ENCODE measurements at regions not wholly inside any gene's neighbourhood (a gene's known extent, or its start where the extent isn't known, plus 50 kb on each side); places are given as distances from the start of the nearest gene placed in this dataset.
A peak's percentile ranks its signal among the peaks of the same experiment; 100 is the strongest.

DNA sequence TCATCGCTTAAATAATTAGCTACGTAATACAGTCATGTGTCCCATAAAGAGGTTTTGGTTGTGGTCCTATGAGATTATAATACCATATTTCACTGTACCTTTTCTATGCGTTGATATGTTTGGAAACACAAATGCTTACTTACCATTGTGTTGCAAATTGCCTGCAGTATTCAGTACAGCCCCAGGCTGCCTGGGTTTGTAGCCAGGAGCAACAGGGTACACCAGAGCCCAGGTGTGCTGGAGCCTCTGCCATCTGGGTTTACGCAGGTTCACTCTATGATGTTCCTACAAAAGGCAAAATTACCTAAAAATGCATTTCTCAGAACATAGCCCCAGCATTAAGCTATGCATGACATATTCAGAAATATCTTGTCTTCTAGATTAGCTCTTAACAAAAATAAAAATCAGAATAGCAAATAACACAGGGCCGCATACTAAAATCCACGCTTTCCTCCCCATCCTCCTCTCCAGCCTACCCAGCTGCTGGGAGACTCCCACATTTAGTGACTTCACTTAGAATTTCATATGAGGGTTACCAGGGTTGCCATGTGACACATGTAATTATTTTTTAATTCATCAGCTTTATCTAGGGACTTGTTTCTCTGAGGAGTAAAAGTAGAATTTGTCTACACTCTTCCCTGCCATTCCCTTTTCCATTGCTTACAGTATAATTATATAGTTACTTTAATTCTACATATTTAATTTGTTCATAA lies 559.0 kb upstream of the ADARB2 start:
- DNase-seq = no peak

DNA sequence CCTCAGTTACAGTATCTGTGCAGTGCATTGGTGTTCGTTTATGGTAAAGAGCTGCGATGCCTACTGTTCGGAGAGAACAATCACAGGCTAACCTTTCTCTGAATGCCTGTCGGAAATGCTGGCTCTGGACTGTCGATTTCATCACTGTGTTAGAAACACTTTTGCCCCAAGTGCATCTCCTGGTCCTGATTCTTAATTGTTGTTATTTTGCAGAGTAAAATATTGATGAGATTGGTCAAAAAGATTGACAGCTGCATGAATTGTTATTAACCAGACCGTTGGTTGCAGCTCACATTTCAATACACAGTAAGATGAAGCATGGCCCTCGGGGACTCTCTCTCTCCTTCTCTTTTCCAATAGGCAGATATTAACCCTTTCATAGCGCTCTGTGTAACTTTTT lies 557.4 kb upstream of the ADARB2 start:
- no peak for DNase-seq

- no peak for DNase-seq
These were observed 546.7 kb upstream of the ADARB2 start for GRCh38 chr10:2284071-2284470.

- DNase-seq = no peak
These were observed 544.9 kb upstream of the ADARB2 start for GRCh38 chr10:2282202-2282601.

DNA sequence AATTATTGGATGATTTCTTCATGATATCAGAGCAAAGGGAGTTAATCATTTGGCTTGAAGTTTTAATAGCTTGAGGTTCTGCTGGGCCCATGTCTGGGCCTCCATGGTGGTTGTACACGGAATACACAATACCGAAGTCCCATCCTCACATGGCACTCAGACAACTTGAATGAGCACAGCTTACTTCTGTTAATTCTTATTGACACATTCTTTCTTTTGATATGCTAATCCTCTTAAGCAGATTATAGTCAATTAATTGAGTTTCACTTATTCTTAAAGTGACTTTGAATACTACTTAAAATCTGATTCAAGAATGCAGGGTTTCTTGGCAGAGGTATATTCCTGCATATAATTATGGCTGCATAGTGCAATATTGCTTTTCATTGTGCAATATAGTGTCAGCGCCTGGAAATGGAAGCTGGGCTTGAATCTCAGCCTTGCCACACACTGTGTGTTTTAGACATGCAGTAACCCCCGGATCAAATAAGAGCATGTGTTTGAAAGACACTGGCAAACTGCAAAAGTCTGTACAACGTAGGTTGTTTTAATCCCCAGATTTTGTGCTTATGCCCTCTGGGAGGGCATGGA lies 543.5 kb upstream of the ADARB2 start:
- no peak for DNase-seq

DNA sequence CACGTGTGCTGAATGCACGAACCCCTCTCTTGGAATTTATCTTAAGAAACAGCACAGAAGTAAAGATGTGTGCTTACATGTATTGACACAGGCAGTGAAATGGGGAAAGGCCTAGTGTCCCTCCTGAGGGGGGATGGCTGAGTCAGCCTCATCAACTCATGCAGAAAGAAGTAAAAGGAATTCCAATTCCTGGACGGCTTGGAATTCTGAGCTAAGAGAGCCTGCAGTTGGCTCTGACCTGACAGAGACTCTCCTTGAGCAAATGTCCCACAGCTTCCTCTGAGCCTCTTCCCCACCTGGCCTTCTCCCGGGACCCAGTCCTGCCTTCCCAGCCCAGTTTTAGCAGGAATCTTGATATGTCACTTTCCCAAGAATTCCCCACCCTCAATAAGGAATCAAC lies 542.4 kb upstream of the ADARB2 start:
- DNase-seq = no peak

DNA sequence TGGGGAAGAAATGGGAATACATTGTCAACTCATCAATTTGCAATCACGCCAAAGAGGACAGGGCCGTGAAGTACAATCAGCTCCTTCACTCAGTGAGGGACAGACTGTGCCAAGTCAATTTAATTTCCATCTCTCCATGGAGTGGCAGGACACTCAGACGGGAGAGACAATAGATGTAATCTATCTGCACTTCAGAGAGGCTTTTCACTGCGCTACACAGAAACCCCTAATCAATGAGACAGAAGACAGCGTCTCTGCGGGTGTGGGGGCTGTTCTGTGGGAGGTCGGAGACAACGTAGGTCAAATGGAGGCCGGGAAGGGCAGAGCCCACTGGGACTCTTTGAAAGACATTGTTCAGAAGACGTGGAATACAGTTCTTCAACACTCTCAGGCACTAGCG lies 541.0 kb upstream of the ADARB2 start:
- DNase-seq = no peak

DNA sequence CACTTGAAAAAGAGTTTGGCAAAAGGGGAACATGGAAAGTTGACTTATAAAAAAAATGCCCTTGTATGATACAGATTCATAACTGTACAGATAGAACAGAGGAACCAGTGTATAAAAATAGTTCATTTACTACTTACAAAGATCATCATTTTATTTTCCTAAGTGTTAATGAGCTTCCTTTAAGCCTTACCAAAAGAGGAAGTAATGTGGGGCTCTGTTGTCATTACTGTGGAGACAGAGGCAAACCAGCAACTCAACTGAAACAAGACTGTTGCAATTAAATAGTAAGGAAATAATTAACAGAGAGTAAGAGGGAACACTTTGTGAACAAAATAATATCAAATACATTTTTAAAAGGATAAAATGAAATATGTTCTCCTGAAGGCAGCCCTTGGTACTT lies 526.2 kb upstream of the ADARB2 start:
- DNase-seq = peak; percentile 25

DNA sequence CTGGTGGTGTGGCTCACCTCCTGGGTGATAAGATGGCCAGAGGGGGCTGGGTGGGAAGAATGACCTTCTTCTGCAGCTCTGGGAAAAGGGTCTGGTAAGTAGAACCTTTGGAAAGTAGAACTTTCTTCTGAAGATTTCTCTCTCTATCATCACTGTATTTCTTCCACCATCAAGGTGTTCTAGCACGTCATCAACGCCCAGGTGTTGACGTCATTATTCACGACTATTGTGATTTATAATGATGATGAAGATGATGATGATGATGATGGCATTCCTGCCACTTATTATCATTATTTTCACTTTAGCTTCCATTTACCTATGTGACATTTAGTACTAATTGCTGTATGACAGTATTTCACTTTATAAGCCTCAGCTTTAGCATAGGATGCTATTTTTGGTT lies 525.6 kb upstream of the ADARB2 start:
- DNase-seq = no peak

DNA sequence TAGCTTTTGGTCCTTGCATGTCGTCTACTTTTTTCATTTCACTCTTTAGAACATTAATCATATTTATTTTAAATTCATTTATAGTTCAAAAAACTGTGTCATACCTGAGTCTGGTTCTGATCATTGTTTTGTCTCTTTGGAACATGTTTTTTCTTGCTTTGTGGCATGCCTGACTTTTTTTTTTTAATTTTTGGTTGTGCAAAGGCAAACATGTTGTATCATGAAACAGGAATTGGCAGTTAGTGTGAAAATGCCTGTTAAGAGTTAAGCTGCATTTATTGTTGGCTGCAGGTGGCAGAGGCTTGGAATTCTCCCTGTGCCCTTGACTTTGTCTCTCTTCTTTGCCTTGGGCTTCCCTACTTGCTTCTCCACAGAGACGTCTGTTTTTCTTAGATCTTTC lies 525.0 kb upstream of the ADARB2 start:
- DNase-seq = no peak

GRCh38 chr10:2256241-2256640 lies 518.9 kb upstream of the ADARB2 start:
- no peak for DNase-seq

GRCh38 chr10:2252096-2252495 lies 514.8 kb upstream of the ADARB2 start:
- DNase-seq = no peak

DNA sequence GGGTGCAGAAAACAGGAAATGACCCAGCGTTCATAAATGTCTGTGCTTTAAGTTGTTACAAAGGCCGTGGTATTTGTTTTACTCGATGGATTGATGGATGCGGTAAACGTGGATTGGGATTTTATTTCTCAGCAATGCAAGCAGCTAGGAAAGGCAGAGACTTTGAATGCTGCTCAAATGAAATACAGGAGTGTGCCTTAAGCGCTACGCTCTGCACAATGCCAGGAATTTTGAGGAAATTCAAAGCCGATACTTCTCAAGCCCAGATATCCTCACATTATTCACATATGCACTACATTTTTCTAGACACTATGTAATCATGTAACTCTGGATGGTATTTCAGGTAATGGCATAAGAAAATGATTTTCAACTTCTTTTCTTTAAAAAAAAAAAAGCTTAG lies 514.3 kb upstream of the ADARB2 start:
- DNase-seq = no peak

- no peak for DNase-seq
These were observed 509.4 kb upstream of the ADARB2 start for GRCh38 chr10:2246747-2247146.

DNA sequence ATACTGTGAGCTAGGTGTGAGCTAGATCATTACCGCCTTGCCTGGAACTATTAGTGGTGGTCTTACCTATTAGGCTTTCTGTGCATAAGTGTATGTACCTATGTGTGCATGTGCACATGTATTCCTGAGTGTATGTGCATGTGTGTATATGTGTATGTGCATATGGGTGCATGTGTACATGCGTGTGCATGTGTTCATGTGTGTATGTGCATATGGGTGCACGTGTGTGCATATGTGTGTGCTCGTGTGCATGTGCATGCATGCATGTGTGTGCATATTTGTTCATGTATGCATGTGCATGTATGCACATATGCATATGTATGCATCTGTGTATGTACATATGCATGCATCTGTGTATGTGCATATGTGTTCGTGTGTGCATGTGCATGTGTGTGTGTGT lies 508.3 kb upstream of the ADARB2 start:
- no peak for DNase-seq

GRCh38 chr10:2244471-2244870 lies 507.1 kb upstream of the ADARB2 start:
- no peak for DNase-seq

DNA sequence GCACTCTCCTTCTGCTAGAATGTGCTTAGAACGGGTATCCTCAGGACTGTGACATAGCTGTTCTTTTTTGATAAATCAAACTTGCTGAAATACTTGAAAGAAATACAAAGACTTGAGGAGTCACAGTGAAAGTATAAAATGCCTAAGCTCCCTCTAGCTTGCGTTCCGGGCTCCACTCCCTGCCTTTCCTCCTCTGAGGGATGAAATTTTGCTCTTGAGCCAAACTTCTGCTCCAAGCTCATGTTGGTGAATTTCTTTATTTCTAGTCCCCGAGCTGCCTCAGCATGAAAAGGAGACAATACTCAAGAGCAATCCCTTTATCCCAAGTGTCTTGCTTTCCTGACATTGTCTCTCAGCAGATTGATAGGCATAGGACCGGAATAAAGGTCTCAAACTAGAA lies 499.6 kb upstream of the ADARB2 start:
- no peak for DNase-seq

DNA sequence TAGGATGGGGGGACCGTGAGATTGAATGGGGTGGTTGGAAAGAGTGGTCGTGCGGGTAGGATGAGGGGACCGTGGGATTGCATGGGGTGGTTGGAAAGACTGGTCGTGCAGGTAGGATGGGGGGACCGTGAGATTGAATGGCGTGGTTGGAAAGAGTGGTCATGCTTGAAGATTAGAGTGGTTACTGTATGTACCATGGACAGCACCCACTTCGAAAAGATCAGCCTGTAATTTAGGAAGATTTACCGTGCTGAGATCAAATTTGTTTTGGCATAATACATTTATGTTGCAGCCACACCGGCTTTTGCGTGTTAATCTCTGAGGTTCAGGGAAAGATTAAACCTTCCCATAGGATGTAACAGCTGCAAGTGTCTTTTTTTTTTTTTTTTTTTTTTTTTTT lies 495.2 kb upstream of the ADARB2 start:
- no peak for DNase-seq

- no peak for DNase-seq
These were observed 493.2 kb upstream of the ADARB2 start for GRCh38 chr10:2230478-2230877.

DNA sequence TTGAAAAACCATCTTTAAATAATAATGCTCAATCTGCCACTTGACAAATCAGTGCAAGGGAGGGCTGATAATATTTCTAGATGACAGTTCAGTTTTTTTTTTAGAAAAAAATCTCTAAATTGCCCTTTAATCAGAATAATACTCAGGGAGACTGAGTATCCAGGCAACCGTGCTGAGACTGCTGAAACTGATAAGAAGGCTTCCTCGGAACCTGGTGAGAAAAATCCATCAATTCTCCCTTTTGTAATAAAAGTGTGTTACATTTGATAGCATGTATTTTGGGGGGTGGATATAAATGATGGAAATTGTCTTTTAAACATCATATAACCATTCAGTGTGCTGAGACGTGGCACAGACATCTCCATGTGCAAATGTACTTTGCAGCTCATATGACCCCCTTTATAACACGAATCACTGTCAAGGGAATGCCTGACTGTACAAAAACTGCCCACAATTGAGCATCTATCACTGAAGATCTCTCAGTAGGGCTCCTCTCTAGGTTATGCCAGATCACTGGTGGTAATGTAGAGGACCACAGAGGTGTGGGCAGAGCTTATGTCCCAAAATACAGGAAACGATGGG lies 491.1 kb upstream of the ADARB2 start:
- no peak for DNase-seq

- DNase-seq = no peak
These were observed 488.3 kb upstream of the ADARB2 start for GRCh38 chr10:2225609-2226008.

- no peak for DNase-seq
These were observed 486.4 kb upstream of the ADARB2 start for GRCh38 chr10:2223548-2224320.

- DNase-seq = no peak
These were observed 485.3 kb upstream of the ADARB2 start for GRCh38 chr10:2222631-2223030.

GRCh38 chr10:2214805-2215204 lies 477.5 kb upstream of the ADARB2 start:
- DNase-seq = no peak

Data from GF-D8 (cell line).